Stimulated activated effector memory CD8-positive, alpha-beta T cell treated with anti-CD3 and anti-CD28 coated beads, Interleukin-12 subunit alpha, Interleukin-12 subunit beta, amount 100 ng/mL, for 72 hours (primary cell): ENCODE measurements at regions not wholly inside any gene's neighbourhood (a gene's known extent, or its start where the extent isn't known, plus 50 kb on each side); places are given as distances from the start of the nearest gene placed in this dataset.
A peak's percentile ranks its signal among the peaks of the same experiment; 100 is the strongest.

Experiments
- ATAC-seq: fragments of 150-1000 bp; cut with Tn5 transposase; 2 replicates; pipeline ENCODE4 v1.10.0; 2021
- DNase-seq, 2 donors: peaks; one replicate each; pipeline ENCODE4 v3.0.0; 2021 to 2022; ENCODE audit warnings: low spot score in 2 of 2
- H3K27ac Mint-ChIP-seq: one replicate; pipeline ENCODE4 v1.8.0; 2022; ENCODE audit warnings: mild to moderate bottlenecking, mixed read lengths
- H3K36me3 Mint-ChIP-seq: one replicate; pipeline ENCODE4 v1.8.0; 2022; ENCODE audit warnings: mild to moderate bottlenecking, mixed read lengths
- H3K4me1 Mint-ChIP-seq: one replicate; pipeline ENCODE4 v1.8.0; 2022; ENCODE audit warnings: mixed read lengths
- H3K4me3 Mint-ChIP-seq: one replicate; pipeline ENCODE4 v1.8.0; 2022; ENCODE audit warnings: mild to moderate bottlenecking, mixed read lengths
- H3K9me3 Mint-ChIP-seq: one replicate; pipeline ENCODE4 v1.8.0; 2022; ENCODE audit warnings: mixed read lengths

GRCh38 chr13:54927538-54927937, 1898.9 kb downstream of the OLFM4 start:
- Mint-ChIP-seq H3K36me3 (no peaks in the 10 kb centered on the region), H3K4me3 (no peak overlapping the region), H3K9me3 (peaks cover 15% of the 10 kb centered on the region)

GRCh38 chr13:54928071-54928470, 1899.5 kb downstream of the OLFM4 start:
- no peak overlapping the region for H3K4me3 Mint-ChIP-seq
- H3K36me3 Mint-ChIP-seq: no peaks in the 10 kb centered on the region
- DNase-seq (no peak), ATAC-seq (no peak)
- H3K4me1 Mint-ChIP-seq: no peaks in the 10 kb centered on the region
- H3K27ac Mint-ChIP-seq: no peak overlapping the region
- peaks cover 15% of the 10 kb centered on the region for H3K9me3 Mint-ChIP-seq

More at GRCh38 chr13:54927538-54927937, 1898.9 kb downstream of the OLFM4 start:
- no peak for ATAC-seq
- Mint-ChIP-seq H3K27ac (no peak overlapping the region), H3K4me1 (no peaks in the 10 kb centered on the region)
- no peak for DNase-seq

GRCh38 chr13:54934121-54934520, 1905.5 kb downstream of the OLFM4 start:
- no peak for ATAC-seq
- Mint-ChIP-seq H3K4me3 (no peak overlapping the region), H3K9me3 (peaks cover 11% of the 10 kb centered on the region), H3K36me3 (no peaks in the 10 kb centered on the region), H3K4me1 (no peaks in the 10 kb centered on the region), H3K27ac (no peak overlapping the region)
- no peak for DNase-seq

GRCh38 chr13:54945973-54946372, 1917.4 kb downstream of the OLFM4 start:
- Mint-ChIP-seq H3K4me3 (no peak overlapping the region), H3K4me1 (no peaks in the 10 kb centered on the region), H3K9me3 (peaks cover 12% of the 10 kb centered on the region), H3K27ac (no peak overlapping the region), H3K36me3 (no peaks in the 10 kb centered on the region)
- DNase-seq (no peak), ATAC-seq (no peak)

- Mint-ChIP-seq H3K27ac (no peak overlapping the region), H3K36me3 (no peaks in the 10 kb centered on the region), H3K4me3 (no peak overlapping the region), H3K4me1 (no peaks in the 10 kb centered on the region), H3K9me3 (peaks cover 12% of the 10 kb centered on the region)
- ATAC-seq: no peak
- no peak for DNase-seq
These were observed 1921.1 kb downstream of the OLFM4 start for GRCh38 chr13:54949735-54950134.

DNA sequence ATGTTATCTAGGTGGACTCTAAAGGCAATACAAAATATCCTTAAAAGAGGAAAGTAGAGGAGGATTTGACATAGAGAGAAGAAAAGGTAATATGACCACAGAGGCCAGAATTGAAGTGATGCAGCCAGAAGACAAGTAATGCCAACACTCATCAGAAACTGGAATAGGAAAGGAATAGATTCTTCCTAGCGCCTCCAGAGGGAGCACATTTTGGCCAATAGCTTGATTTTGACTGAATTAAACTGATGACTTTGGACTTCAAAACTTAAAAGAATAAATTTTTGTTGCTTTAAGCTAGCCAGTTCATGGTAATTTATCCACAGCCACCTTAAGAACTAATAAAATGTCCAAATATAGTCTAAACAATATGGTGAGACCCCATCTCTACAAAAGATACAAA, 1921.9 kb downstream of the OLFM4 start:
- ATAC-seq (no peak), DNase-seq (no peak)
- H3K27ac Mint-ChIP-seq: no peak overlapping the region
- no peak overlapping the region for H3K4me3 Mint-ChIP-seq
- H3K9me3 Mint-ChIP-seq: peaks cover 11% of the 10 kb centered on the region
- H3K4me1 Mint-ChIP-seq: no peaks in the 10 kb centered on the region
- H3K36me3 Mint-ChIP-seq: no peaks in the 10 kb centered on the region

- peak; percentile 57 for ATAC-seq
These were observed 1925.2 kb downstream of the OLFM4 start for GRCh38 chr13:54953786-54954185.

GRCh38 chr13:54958781-54959180, 1930.2 kb downstream of the OLFM4 start:
- Mint-ChIP-seq H3K27ac (no peak overlapping the region), H3K4me3 (no peak overlapping the region), H3K36me3 (no peaks in the 10 kb centered on the region), H3K9me3 (peaks cover 12% of the 10 kb centered on the region), H3K4me1 (no peaks in the 10 kb centered on the region)
- DNase-seq (no peak), ATAC-seq (no peak)

More at GRCh38 chr13:54953786-54954185, 1925.2 kb downstream of the OLFM4 start:
- no peaks in the 10 kb centered on the region for H3K36me3 Mint-ChIP-seq
- no peak overlapping the region for H3K27ac Mint-ChIP-seq
- no peaks in the 10 kb centered on the region for H3K4me1 Mint-ChIP-seq
- no peak overlapping the region for H3K4me3 Mint-ChIP-seq
- no peak for DNase-seq
- H3K9me3 Mint-ChIP-seq: peaks cover 9% of the 10 kb centered on the region

- DNase-seq: no peak
- no peaks in the 10 kb centered on the region for H3K4me1 Mint-ChIP-seq
- H3K36me3 Mint-ChIP-seq: no peaks in the 10 kb centered on the region
- H3K27ac Mint-ChIP-seq: no peak overlapping the region
- no peak for ATAC-seq
- peaks cover 18% of the 10 kb centered on the region for H3K9me3 Mint-ChIP-seq
- H3K4me3 Mint-ChIP-seq: no peak overlapping the region
These were observed 1937.3 kb downstream of the OLFM4 start for GRCh38 chr13:54965881-54966280.

- Mint-ChIP-seq H3K27ac (no peak overlapping the region), H3K9me3 (peaks cover 27% of the 10 kb centered on the region), H3K36me3 (no peaks in the 10 kb centered on the region), H3K4me3 (no peak overlapping the region), H3K4me1 (no peaks in the 10 kb centered on the region)
- DNase-seq (no peak), ATAC-seq (no peak)
These were observed 1944.2 kb downstream of the OLFM4 start for GRCh38 chr13:54972838-54973237.

GRCh38 chr13:54975676-54976075, 1947.1 kb downstream of the OLFM4 start:
- Mint-ChIP-seq H3K9me3 (peaks cover 20% of the 10 kb centered on the region), H3K4me1 (no peaks in the 10 kb centered on the region), H3K27ac (no peak overlapping the region), H3K4me3 (no peak overlapping the region), H3K36me3 (no peaks in the 10 kb centered on the region)
- no peak for ATAC-seq
- DNase-seq: no peak

DNA sequence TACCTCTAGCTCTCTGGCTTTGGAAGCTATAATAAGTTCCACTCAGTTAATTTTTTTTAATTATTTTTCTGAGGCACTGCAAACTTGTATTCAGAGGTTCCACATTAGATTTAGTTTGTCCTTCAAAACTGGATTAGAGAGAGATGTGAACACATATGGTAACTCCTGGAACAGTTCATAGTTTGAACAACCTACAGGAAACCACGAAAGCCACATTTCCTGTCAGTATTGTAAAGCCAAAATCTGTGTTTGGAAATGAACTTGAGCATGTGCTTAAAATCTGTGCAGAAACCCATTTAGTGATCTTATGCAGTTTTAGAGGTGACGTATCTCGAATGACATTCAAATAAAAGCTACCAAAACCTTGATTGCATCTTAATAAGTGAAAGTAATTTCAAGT, 1952.0 kb downstream of the OLFM4 start:
- DNase-seq: no peak
- Mint-ChIP-seq H3K4me1 (no peaks in the 10 kb centered on the region), H3K27ac (no peak overlapping the region), H3K9me3 (peaks cover 15% of the 10 kb centered on the region), H3K36me3 (no peaks in the 10 kb centered on the region), H3K4me3 (no peak overlapping the region)
- ATAC-seq: no peak

GRCh38 chr13:54989418-54989817, 1960.8 kb downstream of the OLFM4 start:
- DNase-seq (no peak), ATAC-seq (no peak)
- Mint-ChIP-seq H3K4me1 (no peaks in the 10 kb centered on the region), H3K9me3 (peaks cover 25% of the 10 kb centered on the region), H3K36me3 (no peaks in the 10 kb centered on the region), H3K4me3 (no peak overlapping the region), H3K27ac (no peak overlapping the region)

DNA sequence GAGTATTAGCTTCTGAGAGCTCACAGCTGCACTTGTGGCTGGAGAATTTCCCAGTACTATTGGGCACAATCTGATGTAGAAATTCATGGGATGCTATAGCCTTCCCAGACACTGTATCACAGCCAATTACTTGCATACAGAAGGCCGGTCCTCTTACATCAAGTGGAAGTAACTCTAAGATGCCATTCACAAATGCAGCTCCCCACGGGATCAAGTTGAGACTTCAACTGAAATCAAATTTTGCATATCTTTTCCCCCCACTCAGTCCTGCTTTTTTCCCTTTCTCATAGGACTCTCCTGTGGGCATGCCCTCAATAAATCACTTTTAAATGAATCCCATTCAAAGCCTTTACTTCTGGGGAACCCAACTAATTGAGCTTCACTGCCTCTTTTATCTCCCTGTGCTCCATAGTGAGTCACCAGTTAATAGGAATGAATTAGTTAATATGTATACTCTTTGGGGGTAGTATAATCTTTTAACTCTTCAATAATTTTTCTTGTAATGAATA, 1970.8 kb downstream of the OLFM4 start:
- H3K4me1 Mint-ChIP-seq: no peaks in the 10 kb centered on the region
- peaks cover 10% of the 10 kb centered on the region for H3K9me3 Mint-ChIP-seq
- DNase-seq: no peak
- H3K36me3 Mint-ChIP-seq: no peaks in the 10 kb centered on the region
- no peak for ATAC-seq
- no peak overlapping the region for H3K27ac Mint-ChIP-seq
- H3K4me3 Mint-ChIP-seq: no peak overlapping the region

- H3K9me3 Mint-ChIP-seq: peaks cover 10% of the 10 kb centered on the region
- no peaks in the 10 kb centered on the region for H3K36me3 Mint-ChIP-seq
- no peak overlapping the region for H3K27ac Mint-ChIP-seq
- no peak overlapping the region for H3K4me3 Mint-ChIP-seq
- no peaks in the 10 kb centered on the region for H3K4me1 Mint-ChIP-seq
- no peak for ATAC-seq
- DNase-seq: no peak
These were observed 1971.4 kb downstream of the OLFM4 start for GRCh38 chr13:55000043-55000442.

DNA sequence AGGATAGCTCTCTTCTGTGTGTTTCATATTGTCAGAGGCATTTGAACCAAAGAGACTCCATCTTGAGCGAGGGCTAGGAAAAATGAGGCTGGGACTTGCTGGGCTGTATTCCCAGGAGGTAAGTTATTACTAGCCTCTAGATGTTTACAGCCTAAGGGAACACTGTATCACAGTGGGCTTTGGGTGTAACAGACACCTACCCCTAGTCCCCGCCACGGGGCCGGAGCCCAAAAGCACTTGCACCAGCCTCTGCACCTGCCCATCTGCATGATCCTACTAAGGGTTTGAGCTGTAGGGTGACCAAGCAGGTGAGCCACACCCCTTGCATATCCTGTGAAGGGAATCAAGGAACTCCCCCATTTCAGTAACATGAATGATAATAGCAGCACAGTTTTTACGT, 1972.2 kb downstream of the OLFM4 start:
- no peak overlapping the region for H3K4me3 Mint-ChIP-seq
- no peaks in the 10 kb centered on the region for H3K4me1 Mint-ChIP-seq
- DNase-seq (no peak), ATAC-seq (no peak)
- no peaks in the 10 kb centered on the region for H3K36me3 Mint-ChIP-seq
- H3K9me3 Mint-ChIP-seq: peaks cover 8% of the 10 kb centered on the region
- no peak overlapping the region for H3K27ac Mint-ChIP-seq

DNA sequence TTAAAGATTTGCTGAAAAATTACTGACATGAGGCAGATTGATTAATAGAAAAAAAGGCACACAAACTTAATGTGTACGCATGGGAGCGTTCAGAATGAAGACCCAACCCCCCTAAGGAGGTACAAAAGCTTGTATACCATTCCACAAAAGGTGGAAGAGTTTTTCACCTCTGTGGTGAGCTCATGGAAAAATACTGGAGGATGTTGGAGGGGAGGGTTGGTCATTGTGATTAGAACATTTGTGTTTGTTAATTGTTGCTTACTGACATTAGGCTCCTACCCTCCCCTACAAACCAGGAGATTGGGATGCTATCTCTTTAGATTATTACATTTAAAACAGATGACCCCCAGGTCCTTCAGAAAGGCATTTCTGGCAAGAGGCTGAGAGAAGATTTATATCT, 1973.3 kb downstream of the OLFM4 start:
- H3K4me3 Mint-ChIP-seq: no peak overlapping the region
- H3K9me3 Mint-ChIP-seq: peaks cover 16% of the 10 kb centered on the region
- H3K4me1 Mint-ChIP-seq: no peaks in the 10 kb centered on the region
- DNase-seq (no peak), ATAC-seq (no peak)
- H3K36me3 Mint-ChIP-seq: no peaks in the 10 kb centered on the region
- no peak overlapping the region for H3K27ac Mint-ChIP-seq
